ENCODE measurements at regions not wholly inside any gene's neighbourhood (a gene's known extent, or its start where the extent isn't known, plus 50 kb on each side); places are given as distances from the start of the nearest gene placed in this dataset.

- TF ChIP-seq CTCF (IDR thresholded peaks at IDR 0.05) (no peak), EP300 (IDR thresholded peaks at IDR 0.05) (no peak), POLR2A (IDR thresholded peaks at IDR 0.05) (no peak)
These were observed 401.6 kb upstream of the PFKP start for GRCh38 chr10:2665772-2666171.
